PFSK-1 (cell line): ENCODE measurements at regions not wholly inside any gene's neighbourhood (a gene's known extent, or its start where the extent isn't known, plus 50 kb on each side); places are given as distances from the start of the nearest gene placed in this dataset.

Experiments used
- TAF1 ChIP-seq: IDR thresholded peaks from 2 replicates; pipeline ENCODE4 v1.6.1; 2012; ENCODE audit warnings: low read length, control low read depth, borderline replicate concordance; ENCODE audit not compliant: insufficient read depth
- TF ChIP-seq, protein P1 (sequence below), 2 experiments: IDR thresholded peaks; 2 replicates each; pipeline versions ENCODE4 v1.6.1 to v1.8.0; 2011 to 2012; ENCODE audit warnings: low read depth in 2 of 2, low read length in 2 of 2, control low read depth in 1 of 2, inconsistent platforms in 1 of 2, mild to moderate bottlenecking in 1 of 2, moderate library complexity in 1 of 2; ENCODE audit not compliant: insufficient read depth in 1 of 2

DNA sequence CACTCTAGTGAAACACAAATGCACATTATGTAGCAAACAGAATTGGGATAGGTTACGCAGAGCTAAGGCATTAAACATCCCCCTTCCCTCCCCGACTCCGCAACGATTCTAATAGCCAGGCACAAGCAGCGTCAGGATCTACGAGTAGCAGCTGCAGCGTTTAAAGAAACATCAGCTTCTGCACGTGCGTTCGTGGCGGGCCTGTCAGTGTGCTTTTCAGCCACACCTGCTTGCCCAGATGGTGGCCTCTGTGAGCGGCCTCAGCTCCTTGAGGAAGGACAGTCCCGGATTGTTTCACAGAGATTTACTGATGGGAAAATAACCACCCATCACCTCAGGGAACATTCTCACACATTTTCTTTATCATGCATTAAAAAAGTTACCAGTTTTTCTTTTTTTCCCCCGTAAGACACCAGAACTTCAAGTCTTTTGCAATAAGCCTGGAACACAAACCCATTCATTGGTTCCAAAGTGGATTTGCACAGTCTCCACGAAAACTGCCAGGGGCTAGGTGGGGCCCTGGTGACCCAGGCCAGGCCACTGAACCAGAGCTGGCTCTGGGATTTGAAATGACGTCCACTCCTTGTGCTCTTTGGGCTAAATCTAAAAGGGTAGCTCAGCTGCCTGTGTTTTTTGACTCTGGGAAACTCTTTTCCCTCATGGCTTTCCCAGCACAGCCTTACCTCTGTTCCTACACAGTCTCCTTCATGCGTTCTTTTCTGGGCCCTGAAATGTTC is 325.5 kb downstream of the KCNRG start:
- no peak for TF ChIP-seq TAF1
- TF ChIP-seq, protein P1, sequence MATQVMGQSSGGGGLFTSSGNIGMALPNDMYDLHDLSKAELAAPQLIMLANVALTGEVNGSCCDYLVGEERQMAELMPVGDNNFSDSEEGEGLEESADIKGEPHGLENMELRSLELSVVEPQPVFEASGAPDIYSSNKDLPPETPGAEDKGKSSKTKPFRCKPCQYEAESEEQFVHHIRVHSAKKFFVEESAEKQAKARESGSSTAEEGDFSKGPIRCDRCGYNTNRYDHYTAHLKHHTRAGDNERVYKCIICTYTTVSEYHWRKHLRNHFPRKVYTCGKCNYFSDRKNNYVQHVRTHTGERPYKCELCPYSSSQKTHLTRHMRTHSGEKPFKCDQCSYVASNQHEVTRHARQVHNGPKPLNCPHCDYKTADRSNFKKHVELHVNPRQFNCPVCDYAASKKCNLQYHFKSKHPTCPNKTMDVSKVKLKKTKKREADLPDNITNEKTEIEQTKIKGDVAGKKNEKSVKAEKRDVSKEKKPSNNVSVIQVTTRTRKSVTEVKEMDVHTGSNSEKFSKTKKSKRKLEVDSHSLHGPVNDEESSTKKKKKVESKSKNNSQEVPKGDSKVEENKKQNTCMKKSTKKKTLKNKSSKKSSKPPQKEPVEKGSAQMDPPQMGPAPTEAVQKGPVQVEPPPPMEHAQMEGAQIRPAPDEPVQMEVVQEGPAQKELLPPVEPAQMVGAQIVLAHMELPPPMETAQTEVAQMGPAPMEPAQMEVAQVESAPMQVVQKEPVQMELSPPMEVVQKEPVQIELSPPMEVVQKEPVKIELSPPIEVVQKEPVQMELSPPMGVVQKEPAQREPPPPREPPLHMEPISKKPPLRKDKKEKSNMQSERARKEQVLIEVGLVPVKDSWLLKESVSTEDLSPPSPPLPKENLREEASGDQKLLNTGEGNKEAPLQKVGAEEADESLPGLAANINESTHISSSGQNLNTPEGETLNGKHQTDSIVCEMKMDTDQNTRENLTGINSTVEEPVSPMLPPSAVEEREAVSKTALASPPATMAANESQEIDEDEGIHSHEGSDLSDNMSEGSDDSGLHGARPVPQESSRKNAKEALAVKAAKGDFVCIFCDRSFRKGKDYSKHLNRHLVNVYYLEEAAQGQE (IDR thresholded peaks at IDR 0.05; ENCODE audit: insufficient read depth in 1 of 2, low read depth in 2 of 2, low read length in 2 of 2): no peak
